Heart right ventricle (tissue), 16 donors: ENCODE measurements at regions not wholly inside any gene's neighbourhood (a gene's known extent, or its start where the extent isn't known, plus 50 kb on each side); places are given as distances from the start of the nearest gene placed in this dataset.

Source experiments
- ATAC-seq, 8 donors: fragments of 200-7000 bp; cut with Tn5 transposase; one replicate each; pipeline ENCODE4 v1.9.1; 2020; ENCODE audit warnings: mild to moderate bottlenecking in 8 of 8, moderate library complexity in 8 of 8, moderate number of reproducible peaks in 1 of 8
- DNase-seq, 2 donors: peaks; one replicate each; pipeline ENCODE4 v3.0.0-alpha.2; 2020
- H3K27ac ChIP-seq, 10 donors: fragments of 200-600 bp; sonication (generic) in 2 of 10; one replicate each; pipeline versions ENCODE4 v1.5.0 to v1.8.0; 2020 to 2022; ENCODE audit warnings: mild to moderate bottlenecking in 3 of 10
- H3K27me3 ChIP-seq, 7 donors: fragments of 200-600 bp; one replicate each; pipeline ENCODE4 v1.8.0; 2021 to 2022; ENCODE audit warnings: mild to moderate bottlenecking in 2 of 7
- H3K36me3 ChIP-seq, 9 donors: fragments of 200-600 bp; sonication (generic) in 1 of 9; one replicate each; pipeline versions ENCODE4 v1.5.0 to v1.8.0; 2020 to 2022; ENCODE audit warnings: mild to moderate bottlenecking in 2 of 9
- H3K4me1 ChIP-seq, 9 donors: fragments of 200-600 bp; sonication (generic) in 1 of 9; one replicate each; pipeline versions ENCODE4 v1.5.0 to v1.8.0; 2020 to 2022; ENCODE audit warnings: mild to moderate bottlenecking in 4 of 9
- H3K4me3 ChIP-seq, 10 donors: fragments of 200-600 bp; sonication (generic) in 2 of 10; one replicate each; pipeline versions ENCODE4 v1.5.0 to v1.8.0; 2020 to 2022; ENCODE audit warnings: mild to moderate bottlenecking in 7 of 10, moderate library complexity in 2 of 10
- H3K9me3 ChIP-seq, 11 donors: fragments of 200-600 bp in 10 of 11; sonication (generic) in 2 of 11; one replicate each; pipeline versions ENCODE4 v1.5.0 to v1.8.0; 2013 to 2022; ENCODE audit warnings: mild to moderate bottlenecking in 2 of 11, control low read depth in 1 of 11, moderate library complexity in 1 of 11
- CTCF ChIP-seq, 9 donors: fragments of 200-600 bp; sonication (generic) in 2 of 9; IDR thresholded peaks; one replicate each; pipeline versions ENCODE4 v1.5.0 to v1.8.0; 2021 to 2022; ENCODE audit warnings: antibody characterized with exemption in 9 of 9, mild to moderate bottlenecking in 5 of 9, moderate library complexity in 1 of 9
- WGBS, 2 donors: extraction: QIAGEN DNeasy Blood & Tissue Kit; methylation state at CpG; one replicate each; pipeline ENCODE4 v1.1.7; 2013; ENCODE audit warnings: inconsistent platforms in 1 of 2; 5-methylcytosine and 5-hydroxymethylcytosine counted together
- intact Hi-C, 10 donors: fragments of 100-400 bp; cut with DNase I; formaldehyde crosslinking; loops; one replicate each; pipeline versions ENCODE4 v1.11.1 to v1.14.2; 2022
- donor health status: Arrhythmogenic right ventricular cardiomyopathy.
- donor health status: ischemic (EF 13 %, LVEDD 7.1; RV severe dilation, severe dysfunction).
- donor health status: healthy with polysubstance abuse.
- donor health status: DM: no; HTN: yes; CAD: no.
- donor health status: DM: no; HTN: no; CAD: no.
- donor health status: ischemic (EF 25% LVEDD 6.9; RV normal size, moderate dysfunction).
- donor health status: ischemic (EF 25% LVEDD 5.7; RV mildly dilated, moderate dysfunction).
- donor health status: healthy.
- donor health status: DM: yes; HTN: yes; CAD: no.
- donor health status: Ischemic cardiomyopathy.
- donor health status: ischemic (EF 35%, LVEDD 5.7; RV mildly dilated, moderate dysfunction).
- donor health status: nonischemic (EF 11% LVEDD 7.7; RV severe dilation, severe dysfunction).
- donor health status: DM: yes; HTN: yes; CAD: no.
- donor health status: PGD.
- donor health status: ischemic (EF 29% LVEDD 5.4; RV normal size, mild dysfunction).
- donor health status: nonischemic (EF 23%, LVEDD 6.1; RV moderate dilation, normal function).

- DNase-seq, result no peak
- no peak for ATAC-seq
- Histone ChIP-seq H3K4me3 (no peak overlapping the region), H3K4me1 (no peaks in the 10 kb centered on the region), H3K27ac (no peak overlapping the region), H3K27me3 (peaks cover 0 to 3% (median 0%) of the 10 kb centered on the region in 7 donors), H3K36me3 (no peaks in the 10 kb centered on the region), H3K9me3 (peaks cover 0 to 22% (median 4%) of the 10 kb centered on the region in 11 donors)
- WGBS, 2 donors, result 89 to 93% methylated on average over 2 of the region's 2 CpGs
- intact Hi-C loops, result no loop called here
- TF ChIP-seq CTCF (IDR thresholded peaks at IDR 0.05), result no peak
Measured at GRCh38 chr4:100268789-100269188, 78.5 kb upstream of the DDIT4L start.

GRCh38 chr4:100261346-100261745 is 71.1 kb upstream of the DDIT4L start:
- ATAC-seq (no peak), DNase-seq (no peak)
- no peak for TF ChIP-seq CTCF (IDR thresholded peaks at IDR 0.05)
- Histone ChIP-seq H3K4me1 (no peaks in the 10 kb centered on the region), H3K27me3 (no peaks in the 10 kb centered on the region), H3K4me3 (no peak overlapping the region), H3K27ac (no peak overlapping the region), H3K9me3 (peaks cover 0 to 24% (median 6%) of the 10 kb centered on the region in 11 donors), H3K36me3 (no peaks in the 10 kb centered on the region)
- intact Hi-C loops, result no loop called here
- 72 to 76% methylated on average over 2 of the region's 2 CpGs for WGBS, 2 donors

- no peaks in the 10 kb centered on the region for H3K4me1 ChIP-seq
- H3K9me3 ChIP-seq, result peaks cover 0 to 11% (median 2%) of the 10 kb centered on the region in 11 donors
- DNase-seq, result no peak
- no peak for TF ChIP-seq CTCF (IDR thresholded peaks at IDR 0.05)
- no peak for ATAC-seq
- intact Hi-C loops, result no loop called here
- no peaks in the 10 kb centered on the region for H3K36me3 ChIP-seq
- WGBS, 2 donors, result 86 to 87% methylated on average over 2 of the region's 2 CpGs
- H3K27ac ChIP-seq, result no peak overlapping the region
- no peak overlapping the region for H3K4me3 ChIP-seq
- no peaks in the 10 kb centered on the region for H3K27me3 ChIP-seq
Measured at GRCh38 chr4:100258675-100259074, 68.4 kb upstream of the DDIT4L start.

GRCh38 chr4:100257567-100257966 is 67.3 kb upstream of the DDIT4L start:
- H3K4me3 ChIP-seq, result no peak overlapping the region
- no peak for TF ChIP-seq CTCF (IDR thresholded peaks at IDR 0.05)
- no peak for DNase-seq
- H3K4me1 ChIP-seq, result no peaks in the 10 kb centered on the region
- H3K27ac ChIP-seq, result no peak overlapping the region
- no peaks in the 10 kb centered on the region for H3K27me3 ChIP-seq
- intact Hi-C loops, result no loop called here
- 36 to 40% methylated on average over 1 of the region's 1 CpG for WGBS, 2 donors
- H3K9me3 ChIP-seq, result peaks cover 0 to 2% (median 0%) of the 10 kb centered on the region in 11 donors
- H3K36me3 ChIP-seq, result no peaks in the 10 kb centered on the region
- ATAC-seq, result no peak
